Heart left ventricle (tissue), 16 donors: ENCODE measurements at regions not wholly inside any gene's neighbourhood (a gene's known extent, or its start where the extent isn't known, plus 50 kb on each side); places are given as distances from the start of the nearest gene placed in this dataset.
A peak's percentile ranks its signal among the peaks of the same experiment; 100 is the strongest.
"Not testable (repeated sequence)": the region's sequence is repeated elsewhere in the genome, so short reads cannot be mapped to it uniquely, and the experiment has no call there.

ENCODE experiments used
- ATAC-seq, 4 donors: fragments of 200-7000 bp; cut with Tn5 transposase; one replicate each; pipeline ENCODE4 v1.9.1; 2020 to 2022; ENCODE audit warnings: moderate library complexity in 4 of 4, mild to moderate bottlenecking in 3 of 4, moderate number of reproducible peaks in 1 of 4
- DNase-seq, 5 donors: peaks; one replicate each; pipeline ENCODE4 v3.0.0-alpha.2; 2020
- H3K27ac ChIP-seq, 12 donors: fragments of 200-600 bp; sonication (generic) in 4 of 12; one replicate each; pipeline versions ENCODE4 v1.5.0 to v1.8.0; 2016 to 2022; ENCODE audit warnings: mild to moderate bottlenecking in 2 of 12
- H3K27me3 ChIP-seq, 9 donors: fragments of 200-600 bp; sonication (generic) in 2 of 9; one replicate each; pipeline versions ENCODE4 v1.5.1 to v1.8.0; 2016 to 2022; ENCODE audit warnings: mild to moderate bottlenecking in 3 of 9
- H3K36me3 ChIP-seq, 9 donors: fragments of 200-600 bp; sonication (generic) in 2 of 9; one replicate each; pipeline versions ENCODE4 v1.5.0 to v1.8.0; 2018 to 2022; ENCODE audit warnings: mild to moderate bottlenecking in 2 of 9
- H3K4me1 ChIP-seq, 12 donors: fragments of 200-600 bp; sonication (generic) in 4 of 12; one replicate each; pipeline versions ENCODE4 v1.5.0 to v1.8.0; 2016 to 2022; ENCODE audit warnings: mild to moderate bottlenecking in 3 of 12
- H3K4me3 ChIP-seq, 12 donors: fragments of 200-600 bp; sonication (generic) in 4 of 12; one replicate each; pipeline versions ENCODE4 v1.5.0 to v1.8.0; 2017 to 2022; ENCODE audit warnings: mild to moderate bottlenecking in 9 of 12, moderate library complexity in 4 of 12
- H3K9me3 ChIP-seq, 12 donors: fragments of 200-600 bp; sonication (generic) in 4 of 12; one replicate each; pipeline versions ENCODE4 v1.5.0 to v1.8.0; 2016 to 2022; ENCODE audit warnings: mild to moderate bottlenecking in 1 of 12
- POLR2A ChIP-seq, 2 donors: fragments of 450-650 bp; IDR thresholded peaks; one replicate each; pipeline ENCODE4 v1.6.1; 2017; ENCODE audit warnings: antibody characterized with exemption in 2 of 2, mild to moderate bottlenecking in 2 of 2, moderate library complexity in 2 of 2
- WGBS, 4 donors: extraction: QIAGEN DNeasy Blood & Tissue Kit in 2 of 4; methylation state at CpG; one replicate each; pipeline versions ENCODE4 v1.1.5 to v1.1.7; 2013 to 2018; 5-methylcytosine and 5-hydroxymethylcytosine counted together
- intact Hi-C, 10 donors: fragments of 100-400 bp; cut with DNase I; formaldehyde crosslinking; loops; one replicate each; pipeline versions ENCODE4 v1.11.1 to v1.14.2; 2022
- TF ChIP-seq, protein P1 (sequence below), 12 donors: fragments of 200-600 bp; sonication (generic) in 4 of 12; IDR thresholded peaks; one replicate each; pipeline versions ENCODE4 v1.5.0 to v1.8.0; 2018 to 2022; ENCODE audit warnings: antibody characterized with exemption in 12 of 12, mild to moderate bottlenecking in 5 of 12
- donor health status: ischemic (EF 13 %, LVEDD 7.1; RV severe dilation, severe dysfunction).
- donor health status: healthy with polysubstance abuse.
- donor health status: DM: no; HTN: yes; CAD: no.
- donor health status: DM: no; HTN: no; CAD: no.
- donor health status: ischemic (EF 25% LVEDD 6.9; RV normal size, moderate dysfunction).
- donor health status: ischemic (EF 25% LVEDD 5.7; RV mildly dilated, moderate dysfunction).
- donor health status: healthy.
- donor health status: DM: yes; HTN: yes; CAD: no.
- donor health status: ischemic (EF 35%, LVEDD 5.7; RV mildly dilated, moderate dysfunction).
- donor health status: nonischemic (EF 11% LVEDD 7.7; RV severe dilation, severe dysfunction).
- donor health status: DM: yes; HTN: yes; CAD: no.
- donor health status: PGD.
- donor health status: ischemic (EF 29% LVEDD 5.4; RV normal size, mild dysfunction).
- donor health status: nonischemic (EF 23%, LVEDD 6.1; RV moderate dilation, normal function).

DNA sequence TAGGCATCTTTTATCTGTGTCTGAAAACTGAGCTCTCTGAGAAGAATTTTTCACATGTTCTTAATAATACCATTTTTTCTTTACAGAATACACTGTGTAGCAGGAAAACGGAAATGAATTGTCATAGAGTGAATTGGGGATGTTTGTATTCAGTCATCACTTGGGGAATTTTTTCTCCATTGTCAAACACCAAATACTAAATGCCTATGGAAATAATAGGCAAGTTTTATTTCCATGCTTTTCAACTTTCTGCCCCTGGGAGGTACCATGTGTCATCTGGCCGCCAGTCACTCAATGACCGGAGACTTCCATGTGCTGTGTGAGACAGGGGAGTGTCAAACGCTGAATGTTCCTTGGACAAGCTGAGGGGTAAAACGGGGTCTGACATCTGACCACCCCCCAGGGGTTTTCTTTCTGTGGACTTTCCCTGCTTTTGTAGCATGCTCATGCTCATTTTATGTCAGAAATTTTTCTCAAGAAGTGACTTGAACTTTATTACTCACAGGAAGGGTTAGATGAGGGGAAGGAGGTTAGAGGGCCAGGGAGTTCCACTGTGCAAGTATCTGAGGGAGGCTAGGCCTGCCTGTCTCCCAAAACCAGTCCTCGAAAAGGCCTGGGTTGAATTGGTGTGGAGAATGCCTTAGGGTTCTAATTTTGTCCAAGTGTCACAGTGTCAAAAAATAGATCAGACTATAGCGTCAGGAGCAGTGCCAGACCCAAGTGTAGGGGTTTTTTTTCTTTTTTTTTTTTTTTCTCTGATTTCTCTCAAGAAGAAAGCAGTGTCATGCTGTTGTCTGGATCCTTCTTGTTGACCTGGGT is 438.6 kb downstream of the AGTPBP1 start:
- Histone ChIP-seq H3K4me3 (no peak overlapping the region), H3K9me3 (peaks cover 0 to 2% (median 0%) of the 10 kb centered on the region in 12 donors), H3K27me3 (no peaks in the 10 kb centered on the region), H3K27ac (no peak overlapping the region), H3K36me3 (no peaks in the 10 kb centered on the region), H3K4me1 (no peaks in the 10 kb centered on the region)
- no peak for DNase-seq
- 61 to 67% (median 64%) methylated on average over 7 of the region's 7 CpGs for WGBS, 4 donors
- intact Hi-C loops = no loop called here
- TF ChIP-seq, protein P1, sequence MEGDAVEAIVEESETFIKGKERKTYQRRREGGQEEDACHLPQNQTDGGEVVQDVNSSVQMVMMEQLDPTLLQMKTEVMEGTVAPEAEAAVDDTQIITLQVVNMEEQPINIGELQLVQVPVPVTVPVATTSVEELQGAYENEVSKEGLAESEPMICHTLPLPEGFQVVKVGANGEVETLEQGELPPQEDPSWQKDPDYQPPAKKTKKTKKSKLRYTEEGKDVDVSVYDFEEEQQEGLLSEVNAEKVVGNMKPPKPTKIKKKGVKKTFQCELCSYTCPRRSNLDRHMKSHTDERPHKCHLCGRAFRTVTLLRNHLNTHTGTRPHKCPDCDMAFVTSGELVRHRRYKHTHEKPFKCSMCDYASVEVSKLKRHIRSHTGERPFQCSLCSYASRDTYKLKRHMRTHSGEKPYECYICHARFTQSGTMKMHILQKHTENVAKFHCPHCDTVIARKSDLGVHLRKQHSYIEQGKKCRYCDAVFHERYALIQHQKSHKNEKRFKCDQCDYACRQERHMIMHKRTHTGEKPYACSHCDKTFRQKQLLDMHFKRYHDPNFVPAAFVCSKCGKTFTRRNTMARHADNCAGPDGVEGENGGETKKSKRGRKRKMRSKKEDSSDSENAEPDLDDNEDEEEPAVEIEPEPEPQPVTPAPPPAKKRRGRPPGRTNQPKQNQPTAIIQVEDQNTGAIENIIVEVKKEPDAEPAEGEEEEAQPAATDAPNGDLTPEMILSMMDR (IDR thresholded peaks at IDR 0.05) = no peak
- no peak for TF ChIP-seq POLR2A (IDR thresholded peaks at IDR 0.05)
- peak in 1 of 4 donors; percentile 56 for ATAC-seq

DNA sequence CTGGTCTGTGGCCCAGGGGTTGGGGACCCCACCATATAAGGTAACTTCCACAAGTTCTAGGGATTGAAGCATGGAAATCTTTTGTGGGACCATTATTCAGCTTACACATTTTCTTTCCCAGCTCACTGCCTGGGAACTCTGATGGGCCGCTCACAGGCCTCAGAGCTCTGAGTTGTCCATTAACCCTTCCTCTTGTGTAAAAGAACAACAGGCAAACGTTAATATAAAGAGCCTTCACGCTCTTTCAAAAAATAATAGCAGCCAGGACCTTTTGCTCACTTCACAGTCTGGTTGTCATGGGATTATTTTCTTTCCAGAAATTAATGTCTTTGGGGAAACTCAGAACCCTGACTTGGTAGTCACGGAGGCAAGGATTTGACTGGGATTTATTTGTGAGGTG is 443.3 kb downstream of the AGTPBP1 start:
- Histone ChIP-seq H3K27ac (no peak overlapping the region), H3K9me3 (peaks cover 0 to 11% (median 0%) of the 10 kb centered on the region in 12 donors), H3K4me1 (no peaks in the 10 kb centered on the region), H3K4me3 (no peak overlapping the region), H3K27me3 (no peaks in the 10 kb centered on the region), H3K36me3 (no peaks in the 10 kb centered on the region)
- TF ChIP-seq POLR2A (IDR thresholded peaks at IDR 0.05) = no peak
- TF ChIP-seq, protein P1 (IDR thresholded peaks at IDR 0.05) = no peak
- intact Hi-C loops = no loop called here
- no peak for ATAC-seq
- no peak for DNase-seq
- 88 to 96% (median 90%) methylated on average over 4 of the region's 4 CpGs for WGBS, 4 donors

DNA sequence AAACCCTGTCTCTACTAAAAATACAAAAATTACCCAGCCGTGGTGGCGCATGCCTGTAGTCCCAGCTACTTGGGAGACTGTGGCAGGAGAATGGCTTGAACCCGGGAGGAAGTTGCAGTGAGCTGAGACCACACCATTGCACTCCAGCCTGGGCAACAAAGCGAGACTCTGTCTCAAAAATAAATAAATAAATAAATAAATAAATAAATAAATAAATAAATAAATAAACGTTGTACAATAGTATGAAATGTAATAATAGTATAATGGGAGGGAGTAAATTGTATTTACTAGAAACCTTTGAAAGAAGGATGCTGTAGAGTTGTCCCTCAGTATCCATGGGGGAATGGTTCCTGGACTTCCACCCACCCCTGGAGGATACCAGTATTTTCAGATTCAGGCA is 446.5 kb downstream of the AGTPBP1 start:
- H3K4me3 ChIP-seq, H3K36me3 ChIP-seq, H3K27ac ChIP-seq, intact Hi-C loops, H3K4me1 ChIP-seq, DNase-seq, H3K27me3 ChIP-seq, ATAC-seq: not testable (repeated sequence)
- 72 to 94% (median 81%) methylated on average over 5 of the region's 5 CpGs for WGBS, 4 donors
- H3K9me3 ChIP-seq = peaks cover 0 to 11% (median 0%) of the 10 kb centered on the region in 12 donors

DNA sequence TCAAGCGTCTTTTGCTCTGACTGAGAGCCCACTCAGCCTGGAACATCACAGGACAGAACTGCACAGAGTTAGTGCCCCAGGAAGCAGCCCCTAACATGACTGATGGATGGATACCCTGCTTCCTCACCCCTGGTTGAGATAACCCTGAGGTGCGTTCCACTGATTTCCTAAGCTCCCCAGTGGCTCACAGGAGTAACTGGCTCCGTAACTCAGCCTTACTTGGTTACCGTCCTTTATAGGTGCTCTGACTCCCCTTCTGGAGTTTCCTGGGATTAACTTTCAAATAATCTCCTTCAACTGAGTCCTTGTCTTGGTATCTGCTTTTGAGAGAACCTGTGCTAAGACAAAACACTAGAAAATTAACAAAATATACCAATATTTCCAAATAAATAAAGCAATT is 449.5 kb downstream of the AGTPBP1 start:
- Histone ChIP-seq H3K27me3 (no peaks in the 10 kb centered on the region), H3K9me3 (peaks cover 0 to under 1% (median 0%) of the 10 kb centered on the region in 12 donors), H3K27ac (no peak overlapping the region), H3K4me3 (no peak overlapping the region), H3K4me1 (no peaks in the 10 kb centered on the region), H3K36me3 (no peaks in the 10 kb centered on the region)
- intact Hi-C loops = no loop called here
- ATAC-seq (no peak), DNase-seq (no peak)
- 66 to 76% (median 70%) methylated on average over 4 of the region's 4 CpGs for WGBS, 4 donors
- TF ChIP-seq POLR2A (IDR thresholded peaks at IDR 0.05) = no peak
- TF ChIP-seq, protein P1 (IDR thresholded peaks at IDR 0.05) = no peak

DNA sequence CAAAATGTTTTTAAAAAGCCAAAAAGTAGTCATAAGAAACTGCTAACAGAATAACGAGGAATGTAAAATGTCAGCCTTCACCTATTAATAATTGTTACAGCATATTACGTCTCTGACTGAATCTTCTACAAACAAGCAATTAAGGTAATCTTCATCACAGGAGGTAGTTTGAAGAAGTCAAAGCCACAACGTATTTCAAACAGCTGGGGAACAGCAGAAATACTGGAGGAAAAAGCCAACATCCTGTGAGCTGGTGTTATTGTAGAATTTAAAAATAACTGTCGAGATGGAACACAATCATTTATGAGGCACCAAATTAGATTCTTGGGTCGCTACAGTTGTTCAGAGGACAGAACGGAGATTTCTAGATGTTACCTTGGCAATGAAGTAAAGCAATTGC is 450.5 kb downstream of the AGTPBP1 start:
- WGBS, 4 donors = 67 to 68% (median 67%) methylated on average over 6 of the region's 6 CpGs
- no peak for ATAC-seq
- Histone ChIP-seq H3K4me3 (no peak overlapping the region), H3K36me3 (no peaks in the 10 kb centered on the region), H3K27me3 (no peaks in the 10 kb centered on the region), H3K27ac (no peak overlapping the region), H3K9me3 (no peaks in the 10 kb centered on the region), H3K4me1 (no peaks in the 10 kb centered on the region)
- no peak for DNase-seq
- intact Hi-C loops = no loop called here
- TF ChIP-seq POLR2A (IDR thresholded peaks at IDR 0.05) = no peak
- TF ChIP-seq, protein P1 (IDR thresholded peaks at IDR 0.05) = no peak
